Neural progenitor cell (in vitro differentiated cells): ENCODE measurements at regions not wholly inside any gene's neighbourhood (a gene's known extent, or its start where the extent isn't known, plus 50 kb on each side); places are given as distances from the start of the nearest gene placed in this dataset.

ENCODE experiments used
- EZH2 ChIP-seq: fragments of 200-600 bp; sonication (generic); IDR thresholded peaks from 2 replicates; pipeline ENCODE4 v1.6.1; 2017; ENCODE audit warnings: antibody characterized with exemption, mild to moderate bottlenecking, moderate library complexity
- EZH2phosphoT487 ChIP-seq: fragments of 200-600 bp; sonication (generic); IDR thresholded peaks from 2 replicates; pipeline ENCODE4 v1.6.1; 2017; ENCODE audit warnings: antibody characterized with exemption

- TF ChIP-seq EZH2phosphoT487, result no peak
- TF ChIP-seq EZH2, result no peak
Observed at GRCh38 chr15:93716615-93717231, 514.6 kb upstream of the MCTP2 start.
